GM11168 (cell line): ENCODE measurements at regions not wholly inside any gene's neighbourhood (a gene's known extent, or its start where the extent isn't known, plus 50 kb on each side); places are given as distances from the start of the nearest gene placed in this dataset.

Source experiments
- in situ Hi-C: fragments of 300-500 bp; cut with MboI; formaldehyde crosslinking; loops from one replicate; pipeline ENCODE4 v1.12.0; 2022; ENCODE audit warnings: low sequenced_read_pairs; ENCODE audit not compliant: unreplicated experiment

GRCh38 chr2:163794635-163795034 lies 58.8 kb upstream of the FIGN start:
- in situ Hi-C loops = no loop called here
